Caco-2 (cell line): ENCODE measurements at regions not wholly inside any gene's neighbourhood (a gene's known extent, or its start where the extent isn't known, plus 50 kb on each side); places are given as distances from the start of the nearest gene placed in this dataset.
A peak's percentile ranks its signal among the peaks of the same experiment; 100 is the strongest.

Experiments used
- BruUV-seq: library from RNA; stranded (reverse); fragments of 400-500 nt; replicated peaks from 2 replicates; lab custom pipeline; 2021; lab: Mats Ljungman, UMichigan
- CTCF ChIA-PET: fragments of 300-600 bp; sonication (Branson Sonifier 250); formaldehyde crosslinking; loops from one replicate; lab custom pipeline; 2022; ENCODE audit warnings: antibody characterized with exemption; lab: Charles Lee
- POLR2A ChIA-PET: fragments of 300-600 bp; sonication (Branson Sonifier 250); formaldehyde crosslinking; loops from one replicate; lab custom pipeline; 2022; ENCODE audit warnings: antibody characterized with exemption; lab: Charles Lee
- DNase-seq, 2 experiments: peaks; one replicate each; pipeline versions ENCODE4 v3.0.0 to v3.0.0-alpha.2; 2020 to 2022
- H3K27me3 ChIP-seq: replicated peaks from 2 replicates; pipeline ENCODE4 v1.6.0; 2011; ENCODE audit warnings: low read length; ENCODE audit not compliant: control insufficient read depth, insufficient read depth
- H3K36me3 ChIP-seq: 2 replicates; pipeline ENCODE4 v1.5.1; 2011; ENCODE audit warnings: low read length; ENCODE audit not compliant: control insufficient read depth, insufficient read depth
- H3K4me1 ChIP-seq: fragments of 250-450 bp; sonication (Bioruptor Pico); 2 replicates; pipeline ENCODE4 v1.5.1; 2020; ENCODE audit warnings: mild to moderate bottlenecking
- H3K4me3 ChIP-seq: 2 replicates; pipeline ENCODE4 v1.5.1; 2011; ENCODE audit warnings: low read depth, mild to moderate bottlenecking, control low read depth, low read length
- H3K9me3 ChIP-seq: fragments of 250-450 bp; sonication (Bioruptor Pico); 2 replicates; pipeline ENCODE4 v1.5.1; 2020; ENCODE audit warnings: mild to moderate bottlenecking, moderate library complexity
- H3K27ac Mint-ChIP-seq: one replicate; pipeline ENCODE4 v1.8.0; 2022; ENCODE audit warnings: mixed read lengths; ENCODE audit not compliant: unreplicated experiment
- H3K27me3 Mint-ChIP-seq: one replicate; pipeline ENCODE4 v1.8.0; 2022; ENCODE audit warnings: mixed read lengths; ENCODE audit not compliant: insufficient read depth, unreplicated experiment
- H3K36me3 Mint-ChIP-seq: one replicate; pipeline ENCODE4 v1.8.0; 2022; ENCODE audit warnings: mild to moderate bottlenecking, mixed read lengths; ENCODE audit not compliant: insufficient read depth, unreplicated experiment
- H3K4me1 Mint-ChIP-seq: one replicate; pipeline ENCODE4 v1.8.0; 2022; ENCODE audit warnings: low read depth, mixed read lengths; ENCODE audit not compliant: unreplicated experiment
- H3K4me3 Mint-ChIP-seq: one replicate; pipeline ENCODE4 v1.8.0; 2022; ENCODE audit warnings: mild to moderate bottlenecking, moderate library complexity, mixed read lengths; ENCODE audit not compliant: unreplicated experiment
- H3K9me3 Mint-ChIP-seq: one replicate; pipeline ENCODE4 v1.8.0; 2022; ENCODE audit warnings: mixed read lengths; ENCODE audit not compliant: unreplicated experiment
- intact Hi-C: fragments of 100-400 bp; cut with micrococcal nuclease; formaldehyde crosslinking; loops from one replicate; pipeline ENCODE4 v1.10.0; 2022; ENCODE audit not compliant: unreplicated experiment
- TF ChIP-seq, protein P1 (sequence below), 2 experiments: fragments of 200-600 bp in 1 of 2; IDR thresholded peaks; 1 replicate in 1 of 2; 2 replicates in 1 of 2; pipeline versions ENCODE4 v1.5.1 to v1.8.0; 2011 to 2022; ENCODE audit warnings: antibody characterized with exemption in 1 of 2, control low read depth in 1 of 2, inconsistent platforms in 1 of 2, low read depth in 1 of 2, low read length in 1 of 2, mild to moderate bottlenecking in 1 of 2, moderate library complexity in 1 of 2; ENCODE audit not compliant: insufficient read depth in 1 of 2, severe bottlenecking in 1 of 2, unreplicated experiment in 1 of 2

DNA sequence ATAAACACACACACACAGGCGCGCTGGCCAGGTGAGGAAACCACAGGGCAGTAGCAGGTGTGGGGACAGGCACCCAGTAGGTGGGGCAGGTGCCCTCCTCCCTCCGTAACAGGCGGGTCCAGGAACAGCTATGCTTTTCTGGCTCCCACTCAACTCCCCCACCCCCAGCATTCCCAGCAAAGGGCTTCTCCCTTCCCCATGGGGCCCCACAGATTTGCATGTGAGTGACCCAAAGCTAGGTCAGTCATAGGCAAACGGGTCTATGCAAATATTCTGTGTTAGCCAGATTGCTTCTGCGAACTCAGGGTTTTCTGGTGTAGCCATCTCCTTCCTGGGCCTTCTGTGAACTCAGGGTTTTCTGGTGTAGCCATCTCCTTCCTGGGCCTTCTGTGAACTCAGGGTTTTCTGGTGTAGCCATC is 114.2 kb downstream of the SIK1 start:
- H3K27me3 ChIP-seq = no peaks in the 10 kb centered on the region
- no peaks in the 10 kb centered on the region for H3K9me3 Mint-ChIP-seq
- ChIA-PET CTCF (interaction anchor here (0.7 kb wide), 1 partner anchor 24 kb away, joined by 3 read pairs; no protein-coding TSS in a partner anchor), POLR2A (no interaction called here)
- DNase-seq = peak; percentile 72 to 84
- peaks cover 6% of the 10 kb centered on the region for H3K36me3 Mint-ChIP-seq
- no peaks in the 10 kb centered on the region for H3K36me3 ChIP-seq
- no peak overlapping the region for H3K27ac Mint-ChIP-seq
- H3K4me1 ChIP-seq = peaks cover 39% of the 10 kb centered on the region
- H3K27me3 Mint-ChIP-seq = no peaks in the 10 kb centered on the region
- peaks cover 9% of the 10 kb centered on the region for H3K9me3 ChIP-seq
- H3K4me3 Mint-ChIP-seq = no peak overlapping the region
- H3K4me1 Mint-ChIP-seq = peaks cover 18% of the 10 kb centered on the region
- BruUV-seq = no TSS peak
- no peak overlapping the region for H3K4me3 ChIP-seq
- TF ChIP-seq, protein P1, sequence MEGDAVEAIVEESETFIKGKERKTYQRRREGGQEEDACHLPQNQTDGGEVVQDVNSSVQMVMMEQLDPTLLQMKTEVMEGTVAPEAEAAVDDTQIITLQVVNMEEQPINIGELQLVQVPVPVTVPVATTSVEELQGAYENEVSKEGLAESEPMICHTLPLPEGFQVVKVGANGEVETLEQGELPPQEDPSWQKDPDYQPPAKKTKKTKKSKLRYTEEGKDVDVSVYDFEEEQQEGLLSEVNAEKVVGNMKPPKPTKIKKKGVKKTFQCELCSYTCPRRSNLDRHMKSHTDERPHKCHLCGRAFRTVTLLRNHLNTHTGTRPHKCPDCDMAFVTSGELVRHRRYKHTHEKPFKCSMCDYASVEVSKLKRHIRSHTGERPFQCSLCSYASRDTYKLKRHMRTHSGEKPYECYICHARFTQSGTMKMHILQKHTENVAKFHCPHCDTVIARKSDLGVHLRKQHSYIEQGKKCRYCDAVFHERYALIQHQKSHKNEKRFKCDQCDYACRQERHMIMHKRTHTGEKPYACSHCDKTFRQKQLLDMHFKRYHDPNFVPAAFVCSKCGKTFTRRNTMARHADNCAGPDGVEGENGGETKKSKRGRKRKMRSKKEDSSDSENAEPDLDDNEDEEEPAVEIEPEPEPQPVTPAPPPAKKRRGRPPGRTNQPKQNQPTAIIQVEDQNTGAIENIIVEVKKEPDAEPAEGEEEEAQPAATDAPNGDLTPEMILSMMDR (IDR thresholded peaks at IDR 0.05; ENCODE audit: insufficient read depth in 1 of 2, low read depth in 1 of 2, low read length in 1 of 2, severe bottlenecking in 1 of 2, unreplicated experiment in 1 of 2) = no peak
- intact Hi-C loops = loop anchor here (1.0 kb wide), 1 partner anchor 21 kb away; no protein-coding TSS in a partner anchor

DNA sequence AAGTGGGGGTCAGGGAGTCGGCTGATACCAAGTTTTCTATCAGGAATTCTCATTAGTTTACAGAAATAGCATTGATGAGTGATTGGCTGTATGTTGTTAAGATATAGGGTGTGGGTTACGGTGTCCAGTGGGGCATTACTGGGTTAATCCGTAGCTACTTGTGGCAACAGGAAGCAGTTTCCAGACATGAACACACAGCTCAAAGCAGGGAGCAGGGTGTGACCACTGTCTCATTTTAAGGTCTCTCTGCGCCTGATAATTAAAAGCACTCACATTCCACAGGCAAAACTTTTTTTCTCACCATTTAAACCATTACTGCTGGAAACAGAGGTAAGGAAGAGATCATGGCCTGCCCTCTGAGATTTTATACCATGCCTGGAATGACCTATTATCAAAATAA is 114.9 kb downstream of the SIK1 start:
- BruUV-seq = TSS peak; percentile 84
- peaks cover 39% of the 10 kb centered on the region for H3K4me1 ChIP-seq
- no peak for DNase-seq
- 0 out of 2 replicates have a peak, but pooled peaks cover 1% of the 10 kb centered on the region for H3K9me3 ChIP-seq
- Mint-ChIP-seq H3K4me3 (no peak overlapping the region), H3K4me1 (peaks cover 18% of the 10 kb centered on the region), H3K9me3 (no peaks in the 10 kb centered on the region), H3K27ac (peak overlapping the region; percentile 1), H3K27me3 (no peaks in the 10 kb centered on the region), H3K36me3 (no peaks in the 10 kb centered on the region)
- H3K4me3 ChIP-seq = no peak overlapping the region
- no peaks in the 10 kb centered on the region for H3K36me3 ChIP-seq
- ChIA-PET CTCF (interaction anchor here (1.2 kb wide), 1 partner anchor 11 kb away, joined by 6 read pairs; no protein-coding TSS in a partner anchor), POLR2A (interaction anchor here (1.8 kb wide), 1 partner anchor 22 kb away, joined by 4 read pairs; no protein-coding TSS in a partner anchor)
- intact Hi-C loops = loop anchor here (1.0 kb wide), 1 partner anchor 21 kb away; no protein-coding TSS in a partner anchor
- H3K27me3 ChIP-seq = no peaks in the 10 kb centered on the region
- TF ChIP-seq, protein P1 (IDR thresholded peaks at IDR 0.05; ENCODE audit: insufficient read depth in 1 of 2, low read depth in 1 of 2, low read length in 1 of 2, severe bottlenecking in 1 of 2, unreplicated experiment in 1 of 2) = no peak

DNA sequence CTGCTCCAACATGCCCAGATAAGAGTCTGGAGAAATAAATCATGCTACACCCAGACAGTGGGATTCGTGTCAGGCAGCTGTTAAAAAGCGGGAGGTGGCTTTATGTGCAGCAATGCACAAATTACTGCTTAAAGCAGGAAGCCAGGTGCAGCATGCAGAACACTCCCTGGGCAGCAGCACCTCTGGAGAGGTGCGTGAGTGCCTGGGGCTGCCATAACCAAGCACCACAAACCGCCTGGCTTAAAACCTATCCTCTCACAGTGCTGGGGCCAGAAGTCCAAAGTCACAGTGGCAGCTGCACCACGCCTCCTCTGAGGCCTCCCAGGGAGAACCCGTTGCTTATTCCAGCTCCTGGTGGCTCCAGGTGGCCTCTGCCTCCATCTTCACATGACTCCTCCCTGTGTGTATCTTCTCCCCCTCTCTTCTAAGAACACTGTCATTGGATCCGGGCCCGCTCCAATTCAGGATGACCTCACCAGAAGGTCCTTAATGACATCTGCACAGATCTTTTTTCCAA is 115.6 kb downstream of the SIK1 start:
- Mint-ChIP-seq H3K9me3 (no peaks in the 10 kb centered on the region), H3K36me3 (no peaks in the 10 kb centered on the region), H3K4me3 (peak overlapping the region; percentile 13), H3K4me1 (peaks cover 18% of the 10 kb centered on the region), H3K27me3 (no peaks in the 10 kb centered on the region), H3K27ac (peak overlapping the region; percentile 1)
- Histone ChIP-seq H3K27me3 (no peaks in the 10 kb centered on the region), H3K9me3 (no peaks in the 10 kb centered on the region), H3K4me1 (peaks cover 39% of the 10 kb centered on the region), H3K36me3 (no peaks in the 10 kb centered on the region), H3K4me3 (no peak overlapping the region)
- no TSS peak for BruUV-seq
- DNase-seq = peak; percentile 79 to 85
- POLR2A ChIA-PET = interaction anchor here (1.1 to 1.8 kb wide), 2 partner anchors 22 to 32 kb away, joined by 3 to 4 read pairs; no protein-coding TSS in a partner anchor
- CTCF ChIA-PET = interaction anchor here (1.0 to 1.2 kb wide), 3 partner anchors 10 to 32 kb away, joined by 3 to 6 read pairs (median 5); no protein-coding TSS in a partner anchor
- TF ChIP-seq, protein P1 (IDR thresholded peaks at IDR 0.05; ENCODE audit: insufficient read depth in 1 of 2, low read depth in 1 of 2, low read length in 1 of 2, severe bottlenecking in 1 of 2, unreplicated experiment in 1 of 2) = no peak
- intact Hi-C loops = no loop called here
